ENCODE measurements at regions not wholly inside any gene's neighbourhood (a gene's known extent, or its start where the extent isn't known, plus 50 kb on each side); places are given as distances from the start of the nearest gene placed in this dataset.

- Histone ChIP-seq H4K8ac (ENCODE audit: low read depth in 2 of 2, low read length in 2 of 2) (no peak overlapping the region), H2AK9ac (replicated peaks; ENCODE audit: low read depth, low read length, poor library complexity) (no peak overlapping the region), H2BK5ac (ENCODE audit: low read depth, low read length, poor library complexity, severe bottlenecking) (no peak overlapping the region), H3K14ac (replicated peaks; ENCODE audit: low read depth, low read length) (no peak overlapping the region), H3K36me3 (ENCODE audit: control insufficient read depth, insufficient read depth, low read length) (no peaks in the 10 kb centered on the region), H3K9me1 (ENCODE audit: insufficient read depth, low read length) (no peaks in the 10 kb centered on the region), H3K27ac (ENCODE audit: insufficient read depth, low read length) (no peak overlapping the region), H3K56ac (ENCODE audit: extremely low read depth, insufficient read depth, low read length) (no peak overlapping the region), H3K9me3 (ENCODE audit: control insufficient read depth, insufficient read depth, low read length) (no peaks in the 10 kb centered on the region), H3K23ac (ENCODE audit: low read depth, low read length) (no peak overlapping the region), H2BK20ac (ENCODE audit: low read depth, low read length) (no peak overlapping the region), H3K27me3 (ENCODE audit: control insufficient read depth, insufficient read depth, low read length) (no peaks in the 10 kb centered on the region), H2AK5ac (ENCODE audit: low read depth, low read length) (no peak overlapping the region), H3K4ac (ENCODE audit: low read depth, low read length) (no peak overlapping the region), H3K18ac (ENCODE audit: low read depth, low read length) (no peak overlapping the region), H2BK120ac (ENCODE audit: low read depth, low read length) (no peak overlapping the region), H3K4me3 (ENCODE audit: insufficient read depth, low read depth, low read length) (no peak overlapping the region), H3K9ac (ENCODE audit: low read depth, low read length) (no peak overlapping the region), H4K20me1 (ENCODE audit: insufficient read depth, low read length) (no peaks in the 10 kb centered on the region), H4K5ac (ENCODE audit: low read depth, low read length) (no peak overlapping the region), H3K4me1 (ENCODE audit: control insufficient read depth, insufficient read depth, low read length) (no peaks in the 10 kb centered on the region), H2BK15ac (ENCODE audit: low read depth, low read length) (no peak overlapping the region), H3K79me1 (ENCODE audit: low read depth in 1 of 2, low read length in 2 of 2) (no peaks in the 10 kb centered on the region), H3K4me2 (ENCODE audit: low read depth, low read length) (no peak overlapping the region), H4K91ac (ENCODE audit: insufficient read depth, low read depth, low read length) (no peak overlapping the region), H2AFZ (replicated peaks; ENCODE audit: low read length, poor library complexity) (no peak overlapping the region)
- ATAC-seq (ENCODE audit: low read depth) (no peak), DNase-seq (no peak)
- in situ Hi-C loops (cut with MboI; ENCODE audit: low sequenced_read_pairs): no loop called here
- CTCF ChIA-PET: no interaction called here
- dilution Hi-C loops (cut with HindIII; ENCODE audit: low sequenced_read_pairs, unreplicated experiment): no loop called here
- intact Hi-C loops (cut with micrococcal nuclease): no loop called here
- TF ChIP-seq USF2 (IDR thresholded peaks at IDR 0.05; ENCODE audit: low read depth, low read length) (no peak), RFX5 (IDR thresholded peaks at IDR 0.05; ENCODE audit: low read depth, low read length) (no peak), SMC3 (IDR thresholded peaks at IDR 0.05; ENCODE audit: low read depth, low read length) (no peak), CEBPB (IDR thresholded peaks at IDR 0.05; ENCODE audit: low read depth, low read length) (no peak), RCOR1 (IDR thresholded peaks at IDR 0.05; ENCODE audit: insufficient replicate concordance, low read length) (no peak), MAFK (IDR thresholded peaks at IDR 0.05; ENCODE audit: low read depth, low read length) (no peak), CHD1 (IDR thresholded peaks at IDR 0.05; ENCODE audit: low read depth, low read length) (no peak)
- WGBS, 2 experiments (ENCODE audit: extremely low coverage in 2 of 2, insufficient read length in 1 of 2): 89% methylated on average over 5 of the region's 6 CpGs; no CpG with 5 or more reads in 1 of the 2 experiments
- POLR2A ChIA-PET (ENCODE audit: unreplicated experiment): no interaction called here
- BruUV-seq (replicated peaks): no TSS peak
These were observed 170.3 kb upstream of the FTMT start for GRCh38 chr5:121681229-121681855.

Measured in IMR-90 (cell line).